ENCODE measurements at regions not wholly inside any gene's neighbourhood (a gene's known extent, or its start where the extent isn't known, plus 50 kb on each side); places are given as distances from the start of the nearest gene placed in this dataset.
"Not testable (repeated sequence)": the region's sequence is repeated elsewhere in the genome, so short reads cannot be mapped to it uniquely, and the experiment has no call there.

DNA sequence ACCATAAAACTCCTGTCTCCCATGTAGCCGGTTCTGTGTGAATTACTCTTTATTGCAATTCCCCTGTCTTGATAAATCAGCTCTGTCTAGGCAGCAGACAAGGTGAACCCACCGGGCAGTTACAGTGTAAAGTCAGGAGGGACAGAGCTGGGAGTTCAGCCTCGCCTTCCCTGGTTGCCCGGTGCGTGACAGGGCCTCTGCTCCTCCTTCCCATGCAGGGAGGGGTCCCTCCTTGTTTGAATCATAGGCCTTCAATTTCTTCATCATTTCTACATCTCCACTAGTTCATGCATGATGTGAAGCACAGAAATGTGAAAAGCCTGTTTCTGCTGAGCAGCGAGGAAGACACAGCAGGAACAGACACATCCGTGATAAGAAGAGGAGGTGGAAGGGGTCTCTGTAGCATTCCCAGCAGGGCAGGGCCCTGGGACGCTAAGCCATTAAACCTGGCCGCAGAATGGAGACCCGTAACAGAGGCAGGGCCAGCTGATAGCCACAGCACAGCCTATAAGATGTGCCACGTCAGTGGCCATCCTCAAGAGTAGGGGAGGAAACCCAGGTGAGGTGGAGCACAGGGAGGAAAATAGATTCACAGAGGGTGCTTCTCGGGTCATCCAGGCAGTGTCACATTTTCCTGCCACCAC, 106.7 kb upstream of the CST7 start:
- DNase-seq: no peak

DNA sequence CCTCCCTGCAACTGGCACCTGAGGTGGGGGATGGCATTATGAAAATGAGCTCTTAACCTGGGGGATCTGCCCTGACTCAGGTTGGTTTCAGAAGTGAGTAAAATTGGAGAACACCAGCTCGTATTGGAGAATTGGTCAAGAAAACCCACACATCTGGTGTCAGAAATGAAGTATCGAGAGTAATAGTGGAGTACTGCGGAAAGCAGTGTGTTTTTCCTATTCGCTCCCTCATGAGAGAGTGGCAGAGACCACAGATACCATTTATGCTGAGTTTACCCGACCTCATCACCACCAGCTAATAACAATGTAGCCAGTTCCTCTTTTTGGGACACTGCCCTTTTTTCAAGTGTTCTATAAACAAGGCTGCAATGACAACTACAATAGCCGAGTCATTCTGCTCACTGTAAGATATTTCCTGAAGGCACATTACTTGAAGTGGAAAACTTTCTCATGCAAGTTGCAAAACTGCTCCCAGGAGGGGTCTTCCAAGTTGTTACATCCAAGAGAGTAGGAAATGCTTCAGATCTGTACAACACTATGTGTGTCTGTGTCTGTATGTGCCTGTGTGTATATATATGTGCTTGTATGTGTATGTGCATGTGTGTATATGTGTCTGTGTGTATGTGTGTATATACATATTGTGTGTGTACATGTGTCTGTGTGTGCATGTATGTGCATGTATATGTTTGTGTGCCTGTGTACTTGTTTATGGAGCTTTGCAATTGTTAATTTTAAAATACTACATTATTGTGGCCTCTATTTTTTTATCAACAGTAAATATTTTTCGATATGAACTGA, 106.0 kb upstream of the CST7 start:
- DNase-seq: peak in 1 of 2 donors; percentile 6

- no peak for DNase-seq
These were observed 98.9 kb upstream of the CST7 start for GRCh38 chr20:24850176-24850575.

GRCh38 chr20:24851346-24852019, 97.6 kb upstream of the CST7 start:
- DNase-seq: no peak

DNA sequence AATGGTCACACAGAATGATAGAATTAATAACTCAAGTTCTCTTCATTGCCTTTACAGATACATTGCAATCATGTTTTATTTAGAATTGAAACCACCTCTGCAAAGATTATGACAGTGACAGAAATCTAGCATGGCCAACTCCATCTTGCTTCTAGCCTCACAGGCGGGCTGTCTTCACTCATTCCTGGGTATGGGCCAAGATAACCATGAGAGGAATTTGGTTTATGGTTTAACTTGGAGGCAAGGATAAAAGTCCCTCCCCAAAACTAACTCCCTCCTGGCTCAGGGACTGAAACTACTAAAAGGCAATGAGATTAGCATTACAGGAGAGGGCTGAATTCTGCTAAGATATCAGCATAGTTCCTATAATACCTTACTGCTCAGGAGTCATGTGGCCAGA, 95.2 kb upstream of the CST7 start:
- no peak for DNase-seq

DNA sequence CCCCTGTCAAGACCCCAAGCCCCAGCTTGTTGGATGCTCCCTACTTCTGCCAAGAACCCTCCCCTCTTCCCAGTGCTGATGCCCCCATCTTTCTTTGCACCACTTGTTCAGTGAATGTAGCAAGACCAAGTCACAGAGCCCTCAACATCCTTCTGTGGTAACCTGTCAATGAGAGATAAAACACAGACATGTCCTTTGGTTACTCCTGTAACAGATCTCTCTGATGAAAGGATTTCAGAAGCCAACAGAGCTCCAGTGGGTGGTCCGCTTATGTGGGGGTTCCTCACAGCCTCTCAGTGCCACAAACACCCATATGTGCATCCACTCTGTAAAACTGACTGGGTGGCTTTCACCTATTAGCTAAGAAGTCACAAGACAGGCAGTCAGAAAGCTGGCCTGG, 93.2 kb upstream of the CST7 start:
- no peak for DNase-seq

- not testable (repeated sequence) for DNase-seq
These were observed 90.6 kb upstream of the CST7 start for GRCh38 chr20:24858500-24858899.

DNA sequence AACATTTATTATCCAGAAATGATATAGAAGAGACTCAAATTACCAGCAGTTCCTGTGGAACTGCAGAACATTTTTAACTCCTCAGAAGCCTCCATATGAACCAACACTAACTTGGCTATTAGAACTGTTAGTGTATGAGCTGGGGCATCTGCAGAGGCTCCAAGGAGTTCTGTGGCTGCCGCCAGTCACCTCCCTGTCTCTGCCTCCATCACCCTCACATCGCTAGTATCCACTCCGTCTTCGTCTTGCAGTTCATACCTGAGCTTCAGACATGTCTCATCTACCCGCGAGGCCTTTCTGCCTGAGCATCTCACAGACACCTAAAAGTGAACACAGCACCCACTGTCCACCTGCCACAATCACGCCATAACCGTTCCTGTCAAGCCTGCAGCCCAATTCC, 89.5 kb upstream of the CST7 start:
- DNase-seq: no peak

DNA sequence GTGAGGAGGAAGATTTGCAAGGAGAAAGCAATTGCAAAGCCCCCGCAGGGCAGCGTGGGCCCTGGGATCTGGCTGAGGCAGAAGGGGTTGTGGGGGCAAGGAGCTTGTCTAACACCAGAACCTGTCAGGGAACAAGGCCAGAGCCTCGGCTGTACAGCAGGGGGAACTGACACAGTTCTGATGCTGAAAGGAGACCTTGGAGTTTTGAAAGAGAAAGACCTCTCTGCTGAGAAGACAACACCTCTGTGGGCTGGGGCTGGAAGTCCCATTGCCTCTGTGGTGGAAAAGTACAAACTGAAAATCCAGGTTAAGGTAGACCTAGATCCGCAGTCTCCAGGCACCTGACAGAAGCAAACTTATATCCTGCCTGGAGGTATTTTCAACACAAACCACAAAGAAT, 86.9 kb upstream of the CST7 start:
- no peak for DNase-seq

DNA sequence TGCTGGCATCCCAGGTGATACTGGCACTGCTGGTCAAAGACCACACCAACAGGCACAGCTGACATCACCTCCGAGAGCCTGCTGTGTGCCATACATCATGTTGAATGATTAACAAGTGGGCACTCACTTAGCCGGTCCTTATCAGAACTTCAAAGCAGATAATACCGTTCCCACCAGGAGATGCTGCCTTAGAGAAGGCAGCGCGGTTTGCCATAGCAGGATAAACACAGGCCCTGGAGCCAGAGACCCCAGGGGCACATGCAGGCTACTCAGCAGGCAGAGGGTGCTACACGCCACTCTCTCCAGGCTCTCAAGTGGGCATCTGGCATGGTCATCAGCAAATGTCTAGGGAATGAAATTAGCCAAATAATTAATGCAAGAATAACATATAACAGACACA, 86.5 kb upstream of the CST7 start:
- no peak for DNase-seq

- DNase-seq: no peak
These were observed 85.7 kb upstream of the CST7 start for GRCh38 chr20:24863356-24863755.

DNA sequence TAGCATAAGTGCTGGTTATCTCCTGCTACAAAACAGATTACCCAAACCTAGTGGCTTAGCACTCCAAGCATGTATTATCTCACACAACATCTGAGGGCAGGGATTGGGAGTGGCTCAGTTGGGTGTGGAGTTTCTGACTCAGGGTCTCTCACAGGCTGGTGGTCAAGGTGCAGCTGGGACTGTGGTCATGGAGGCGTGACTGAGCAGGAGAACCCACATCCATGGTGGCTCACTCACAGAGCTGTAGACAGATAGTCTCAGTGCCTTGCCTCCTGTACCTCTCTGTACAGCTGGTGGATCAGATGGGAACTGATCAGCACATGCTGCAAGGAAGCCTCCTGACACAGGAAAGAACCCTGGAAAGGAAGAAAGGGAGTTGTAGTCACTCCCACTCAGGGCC, 83.1 kb upstream of the CST7 start:
- no peak for DNase-seq

DNA sequence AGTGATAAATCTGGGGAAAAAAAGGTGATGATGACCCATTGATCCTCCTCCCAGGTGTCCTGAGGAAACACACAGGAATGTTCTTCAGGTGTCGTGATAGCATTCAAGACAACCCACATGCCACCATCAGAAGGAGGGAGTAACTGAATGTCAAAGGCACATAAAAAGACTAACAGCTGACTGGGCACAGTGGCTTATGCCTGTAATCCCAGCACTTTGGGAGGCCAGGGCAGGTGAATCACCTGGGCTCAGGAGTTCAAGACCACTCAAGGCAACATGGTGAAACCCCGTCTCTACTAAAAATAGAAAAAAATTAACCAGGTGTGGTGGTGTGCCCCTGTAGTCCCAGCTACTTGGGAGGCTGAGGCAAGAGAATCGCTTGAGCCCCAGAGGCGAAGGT, 82.3 kb upstream of the CST7 start:
- DNase-seq: no peak

DNA sequence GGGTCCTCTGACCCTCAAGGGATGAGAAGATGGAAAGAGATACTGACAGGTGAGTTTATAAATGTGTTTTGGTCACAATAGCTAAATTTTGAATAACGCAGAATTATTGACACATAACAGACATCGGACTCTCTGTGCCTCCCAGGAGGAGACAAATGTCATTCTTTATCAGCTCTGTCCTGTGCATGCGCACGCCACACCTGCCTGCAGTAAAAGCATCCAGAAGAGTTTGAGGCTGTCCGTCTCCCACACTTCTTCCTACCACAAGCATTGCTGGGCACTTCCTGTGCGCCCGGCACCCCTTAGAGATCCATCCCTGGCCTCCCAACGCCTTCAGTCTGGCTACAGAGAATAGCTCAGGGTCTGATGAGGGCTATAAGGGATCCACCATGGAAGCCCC, 81.5 kb upstream of the CST7 start:
- no peak for DNase-seq

DNA sequence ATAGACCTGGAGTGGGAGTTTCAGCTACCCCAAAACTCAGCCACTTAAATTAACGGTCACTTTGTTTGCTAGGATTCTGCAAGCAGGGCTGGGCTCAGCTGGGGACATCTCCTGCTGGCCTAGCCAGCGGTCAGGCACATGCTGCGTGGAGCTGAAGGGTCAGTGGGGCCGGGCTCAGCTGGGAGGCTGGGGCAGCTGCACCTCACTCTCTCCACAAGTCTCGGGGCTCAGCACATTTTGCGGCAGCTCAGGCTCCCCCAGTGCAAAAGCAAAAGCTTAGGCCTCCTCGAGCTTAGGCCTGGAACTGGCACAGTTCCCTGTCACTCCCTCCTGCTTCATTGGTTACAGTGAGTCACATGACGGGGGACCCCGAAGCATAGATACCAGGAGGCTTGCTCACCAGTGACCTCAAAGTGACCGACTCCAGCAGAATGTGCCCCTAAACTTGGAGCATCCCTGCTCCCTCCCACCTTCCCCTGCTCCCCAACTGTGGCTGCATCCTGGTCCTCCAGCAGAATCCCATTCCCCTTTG, 80.6 kb upstream of the CST7 start:
- DNase-seq: no peak

- DNase-seq: no peak
These were observed 80.1 kb upstream of the CST7 start for GRCh38 chr20:24868959-24869358.

- DNase-seq: no peak
These were observed 79.0 kb upstream of the CST7 start for GRCh38 chr20:24870057-24870456.

- no peak for DNase-seq
These were observed 78.2 kb upstream of the CST7 start for GRCh38 chr20:24870881-24871280.

DNA sequence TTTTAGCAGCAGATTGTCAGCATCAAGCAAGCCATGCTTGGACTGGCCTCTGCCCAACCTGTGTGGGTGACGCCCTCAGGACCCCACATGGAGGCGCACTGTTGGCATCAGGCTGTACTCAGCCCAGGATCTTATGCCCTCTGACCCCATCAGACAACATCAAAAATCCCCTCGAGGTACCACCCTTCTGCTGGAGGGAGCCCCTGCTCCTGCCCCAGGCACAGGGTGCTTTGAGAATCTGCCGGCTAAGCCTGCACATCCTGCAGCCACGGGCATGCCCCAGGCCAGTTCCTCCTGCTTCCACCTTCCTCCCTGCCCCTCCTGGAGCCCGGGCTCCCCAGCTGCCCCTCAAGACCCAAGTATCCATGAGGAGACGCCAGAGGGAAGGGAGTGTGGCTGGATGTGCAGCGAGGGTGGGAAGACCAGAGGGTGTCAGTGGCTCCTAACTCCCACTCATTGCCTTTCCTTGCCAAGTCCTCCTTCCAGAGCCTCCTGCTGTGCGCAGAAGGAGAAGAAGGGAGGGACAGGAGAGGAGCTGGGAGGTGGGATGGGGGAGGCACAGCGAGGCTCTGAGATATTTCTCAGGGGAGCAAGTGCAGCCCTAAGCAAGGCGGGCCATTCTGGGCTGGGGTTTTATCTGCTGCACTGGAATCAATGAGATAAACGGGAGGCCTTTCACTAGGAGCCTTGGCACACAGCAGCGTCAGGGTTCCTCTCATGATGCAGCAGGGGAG, 77.4 kb upstream of the CST7 start:
- DNase-seq: no peak

GRCh38 chr20:24872291-24873024, 76.6 kb upstream of the CST7 start:
- no peak for DNase-seq

DNA sequence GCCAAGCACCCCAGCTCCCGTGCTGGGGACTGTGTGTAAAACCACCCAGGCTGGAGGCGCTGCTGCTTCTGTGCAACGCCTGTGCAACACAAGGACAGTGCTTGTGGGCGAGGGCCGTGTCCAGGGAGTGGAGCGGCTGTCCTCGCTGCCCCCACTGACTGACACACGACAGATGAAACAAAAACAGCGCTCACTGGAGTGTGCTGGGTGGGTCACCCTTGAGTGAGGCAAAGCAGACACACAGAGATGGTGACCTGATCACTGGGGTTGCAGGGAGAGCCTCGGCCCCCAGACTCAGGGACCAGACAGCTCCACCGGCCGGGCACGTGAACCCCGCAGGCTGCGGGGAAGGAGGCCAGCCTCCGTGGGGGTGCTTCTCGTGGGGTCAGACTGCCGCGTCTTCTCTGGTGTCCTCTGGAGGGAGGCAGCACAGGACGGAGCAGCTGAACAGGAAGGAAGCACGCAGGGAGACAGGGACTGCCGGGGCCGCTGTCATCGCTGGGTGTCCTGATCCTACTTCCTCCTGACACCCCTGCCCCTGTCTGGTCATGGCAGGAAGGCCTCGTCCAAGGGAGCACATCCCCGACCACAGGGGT, 75.9 kb upstream of the CST7 start:
- DNase-seq: no peak

DNA sequence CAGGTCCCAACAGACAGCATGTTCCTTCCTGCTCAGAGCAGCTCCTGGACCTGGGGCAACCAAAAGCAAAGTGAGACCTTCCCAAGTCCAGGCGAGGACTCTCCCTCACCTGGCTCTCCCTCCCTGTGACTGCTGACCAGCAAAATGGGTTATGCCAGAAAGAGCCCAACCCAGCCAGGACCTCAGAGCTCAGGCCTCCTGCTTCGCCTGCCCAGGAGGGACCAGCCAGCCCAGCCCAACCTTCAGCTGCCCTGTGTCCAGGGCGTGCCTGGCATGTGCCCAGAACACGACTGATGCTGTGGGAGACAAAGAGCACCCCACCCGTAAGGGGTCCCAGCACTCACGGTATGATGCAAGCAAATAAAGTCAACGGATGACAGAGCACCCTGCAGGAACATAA, 74.0 kb upstream of the CST7 start:
- no peak for DNase-seq

Data from CD4-positive, alpha-beta T cell treated with Interleukin-1 beta for 1 hour (primary cell).